ENCODE measurements at regions not wholly inside any gene's neighbourhood (a gene's known extent, or its start where the extent isn't known, plus 50 kb on each side); places are given as distances from the start of the nearest gene placed in this dataset.

- TF ChIP-seq ARNTL (CRISPR knock-in tag; IDR thresholded peaks at IDR 0.05; ENCODE audit: borderline replicate concordance, low read depth) (no peak), ISL1 (CRISPR knock-in tag; IDR thresholded peaks at IDR 0.05) (no peak), CREB5 (CRISPR knock-in tag; IDR thresholded peaks at IDR 0.05; ENCODE audit: low read depth) (no peak), PPARA (CRISPR knock-in tag; IDR thresholded peaks at IDR 0.05; ENCODE audit: borderline replicate concordance) (no peak), ESRRG (CRISPR knock-in tag; IDR thresholded peaks at IDR 0.05) (no peak), OSR1 (CRISPR knock-in tag; IDR thresholded peaks at IDR 0.05) (no peak), RARB (CRISPR knock-in tag; IDR thresholded peaks at IDR 0.05) (no peak), SNAI2 (CRISPR knock-in tag; IDR thresholded peaks at IDR 0.05) (no peak), ZNF8 (CRISPR knock-in tag; IDR thresholded peaks at IDR 0.05) (no peak), TOX (CRISPR knock-in tag; IDR thresholded peaks at IDR 0.05; ENCODE audit: borderline replicate concordance) (no peak), ZFP3 (CRISPR knock-in tag; IDR thresholded peaks at IDR 0.05) (no peak), TSHZ2 (CRISPR knock-in tag; IDR thresholded peaks at IDR 0.05) (no peak)
- no peak for ATAC-seq
These were observed 225.0 kb upstream of the CXXC4 start for GRCh38 chr4:104719539-104720230.

- TF ChIP-seq PPARA (CRISPR knock-in tag; IDR thresholded peaks at IDR 0.05; ENCODE audit: borderline replicate concordance) (no peak), TOX (CRISPR knock-in tag; IDR thresholded peaks at IDR 0.05; ENCODE audit: borderline replicate concordance) (no peak)
- ATAC-seq: no peak
These were observed 227.8 kb upstream of the CXXC4 start for GRCh38 chr4:104722467-104722866.

- TF ChIP-seq SNAI2 (CRISPR knock-in tag; IDR thresholded peaks at IDR 0.05) (no peak), PPARA (CRISPR knock-in tag; IDR thresholded peaks at IDR 0.05; ENCODE audit: borderline replicate concordance) (no peak), ZNF8 (CRISPR knock-in tag; IDR thresholded peaks at IDR 0.05) (no peak), CREB5 (CRISPR knock-in tag; IDR thresholded peaks at IDR 0.05; ENCODE audit: low read depth) (no peak), ZFP30 (CRISPR knock-in tag; IDR thresholded peaks at IDR 0.05) (no peak), ISL1 (CRISPR knock-in tag; IDR thresholded peaks at IDR 0.05) (no peak), RARB (CRISPR knock-in tag; IDR thresholded peaks at IDR 0.05) (no peak), CSRNP3 (CRISPR knock-in tag; IDR thresholded peaks at IDR 0.05) (no peak), GLIS3 (CRISPR knock-in tag; IDR thresholded peaks at IDR 0.05) (no peak), ZNF70 (CRISPR knock-in tag; IDR thresholded peaks at IDR 0.05) (no peak), CSDC2 (CRISPR knock-in tag; IDR thresholded peaks at IDR 0.05) (no peak), TOX (CRISPR knock-in tag; IDR thresholded peaks at IDR 0.05; ENCODE audit: borderline replicate concordance) (no peak), OSR1 (CRISPR knock-in tag; IDR thresholded peaks at IDR 0.05) (no peak), TSHZ2 (CRISPR knock-in tag; IDR thresholded peaks at IDR 0.05) (no peak), ZC3H10 (CRISPR knock-in tag; IDR thresholded peaks at IDR 0.05) (no peak), TCF4 (CRISPR knock-in tag; IDR thresholded peaks at IDR 0.05; ENCODE audit: borderline replicate concordance) (no peak), ARNTL (CRISPR knock-in tag; IDR thresholded peaks at IDR 0.05; ENCODE audit: borderline replicate concordance, low read depth) (no peak), BACH2 (CRISPR knock-in tag; IDR thresholded peaks at IDR 0.05; ENCODE audit: borderline replicate concordance) (no peak), ESRRG (CRISPR knock-in tag; IDR thresholded peaks at IDR 0.05) (no peak), ZNF565 (CRISPR knock-in tag; conservative IDR thresholded peaks at IDR 0.05; ENCODE audit: low read depth) (no peak)
- ATAC-seq: no peak
These were observed 231.3 kb upstream of the CXXC4 start for GRCh38 chr4:104726002-104726401.

Data from SK-N-SH treated with all-trans-retinoic acid at 6 μM for 48 hours (cell line).